HepG2 (cell line): ENCODE measurements at regions not wholly inside any gene's neighbourhood (a gene's known extent, or its start where the extent isn't known, plus 50 kb on each side); places are given as distances from the start of the nearest gene placed in this dataset.

Experiments
- BCLAF1 ChIP-seq: fragments of 450-650 bp; IDR thresholded peaks from 2 replicates; pipeline ENCODE4 v1.6.1; 2017; ENCODE audit warnings: mild to moderate bottlenecking
- MNT ChIP-seq: fragments of 450-650 bp; IDR thresholded peaks from 2 replicates; pipeline ENCODE4 v1.6.1; 2016
- POLR2G ChIP-seq: fragments of 200-400 bp; formaldehyde crosslinking; IDR thresholded peaks from 2 replicates; pipeline ENCODE4 v1.6.1; 2018; ENCODE audit warnings: mild to moderate bottlenecking, low read depth, low read length, moderate library complexity
- RCOR2 ChIP-seq: IDR thresholded peaks from 2 replicates; pipeline ENCODE4 v1.6.1; 2016; ENCODE audit warnings: missing biosample characterization, missing genetic modification reagents
- ZBTB1 ChIP-seq: sonication (generic); formaldehyde crosslinking; IDR thresholded peaks from 2 replicates; pipeline ENCODE4 v1.4.0; 2020; ENCODE audit warnings: missing genetic modification reagents, borderline replicate concordance
- ZBTB7A ChIP-seq: sonication (generic); formaldehyde crosslinking; IDR thresholded peaks from 2 replicates; pipeline ENCODE4 v1.8.0; 2022; ENCODE audit warnings: mild to moderate bottlenecking, missing genetic modification reagents
- ZNF512B ChIP-seq: sonication (generic); formaldehyde crosslinking; IDR thresholded peaks from 2 replicates; pipeline ENCODE4 v1.5.1; 2020; ENCODE audit warnings: missing genetic modification reagents, mild to moderate bottlenecking, borderline replicate concordance
- ZNF513 ChIP-seq: sonication (generic); formaldehyde crosslinking; conservative IDR thresholded peaks from 2 replicates; pipeline ENCODE4 v1.5.0; 2020; ENCODE audit warnings: missing genetic modification reagents

- TF ChIP-seq ZNF512B (CRISPR knock-in tag) (no peak), ZBTB1 (CRISPR knock-in tag) (no peak), RCOR2 (CRISPR knock-in tag) (no peak), ZNF513 (no peak), BCLAF1 (no peak), ZBTB7A (CRISPR knock-in tag) (no peak), POLR2G (no peak), MNT (no peak)
Observed at GRCh38 chr2:7424481-7424880, 507.3 kb downstream of the RNF144A start (continued).
